KOPT-K1 (cell line): ENCODE measurements at regions not wholly inside any gene's neighbourhood (a gene's known extent, or its start where the extent isn't known, plus 50 kb on each side); places are given as distances from the start of the nearest gene placed in this dataset.

ENCODE experiments used
- H3K27ac ChIP-seq: fragments of 200-600 bp; sonication (generic); 2 replicates; pipeline ENCODE4 v1.5.1; 2016; ENCODE audit warnings: antibody characterized with exemption, mild to moderate bottlenecking, low read depth, low read length; ENCODE audit not compliant: poor library complexity, severe bottlenecking
- H3K36me3 ChIP-seq: fragments of 200-600 bp; sonication (generic); 2 replicates; pipeline ENCODE4 v1.5.1; 2017; ENCODE audit warnings: antibody characterized with exemption, mild to moderate bottlenecking, low read length, moderate library complexity; ENCODE audit not compliant: insufficient read depth
- H3K9me3 ChIP-seq: fragments of 200-600 bp; sonication (generic); 2 replicates; pipeline ENCODE4 v1.5.1; 2017; ENCODE audit warnings: antibody characterized with exemption, low read length, mild to moderate bottlenecking; ENCODE audit not compliant: insufficient read depth, poor library complexity, severe bottlenecking

GRCh38 chr3:72247645-72248388, 462.9 kb upstream of the PROK2 start:
- Histone ChIP-seq H3K9me3 (no peaks in the 10 kb centered on the region), H3K36me3 (no peaks in the 10 kb centered on the region), H3K27ac (no peak overlapping the region)

GRCh38 chr3:72247126-72247525, 462.2 kb upstream of the PROK2 start:
- no peak overlapping the region for H3K27ac ChIP-seq
- H3K36me3 ChIP-seq: no peaks in the 10 kb centered on the region

GRCh38 chr3:72246685-72247084, 461.7 kb upstream of the PROK2 start:
- Histone ChIP-seq H3K9me3 (no peaks in the 10 kb centered on the region), H3K36me3 (no peaks in the 10 kb centered on the region)

More at GRCh38 chr3:72247126-72247525, 462.2 kb upstream of the PROK2 start:
- no peaks in the 10 kb centered on the region for H3K9me3 ChIP-seq

DNA sequence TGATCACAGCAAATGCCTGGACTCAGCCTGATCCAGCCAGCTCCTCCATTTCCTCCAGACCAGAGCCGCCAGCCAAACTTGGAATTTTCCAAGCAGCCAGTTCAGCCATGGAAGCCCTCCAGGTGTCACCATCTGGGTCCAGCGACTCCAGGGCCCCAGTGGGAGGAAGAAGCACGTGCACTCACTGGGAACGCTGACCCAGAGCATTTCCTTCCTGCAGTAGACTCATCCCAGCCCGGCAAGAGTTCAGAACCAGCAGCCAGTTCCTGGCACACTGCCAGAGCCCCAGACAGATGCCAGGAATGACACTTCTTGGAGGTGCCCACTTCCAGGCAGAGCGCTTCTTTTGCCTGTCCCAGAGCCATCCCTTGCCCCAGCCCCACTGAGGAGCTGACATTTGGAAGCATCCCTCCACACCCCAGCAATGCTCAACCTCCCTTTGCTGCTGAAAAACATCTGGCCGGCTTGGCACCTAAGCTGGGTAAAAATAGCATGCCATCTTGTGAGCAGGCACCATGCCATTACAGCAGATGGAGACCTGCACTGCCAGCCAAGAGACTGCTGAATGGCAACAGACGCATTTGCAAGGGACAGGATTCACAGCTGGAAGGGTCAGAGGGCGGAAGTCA, 460.3 kb upstream of the PROK2 start:
- Histone ChIP-seq H3K27ac (no peak overlapping the region), H3K36me3 (no peaks in the 10 kb centered on the region), H3K9me3 (no peaks in the 10 kb centered on the region)

More at GRCh38 chr3:72246685-72247084, 461.7 kb upstream of the PROK2 start:
- H3K27ac ChIP-seq: no peak overlapping the region

DNA sequence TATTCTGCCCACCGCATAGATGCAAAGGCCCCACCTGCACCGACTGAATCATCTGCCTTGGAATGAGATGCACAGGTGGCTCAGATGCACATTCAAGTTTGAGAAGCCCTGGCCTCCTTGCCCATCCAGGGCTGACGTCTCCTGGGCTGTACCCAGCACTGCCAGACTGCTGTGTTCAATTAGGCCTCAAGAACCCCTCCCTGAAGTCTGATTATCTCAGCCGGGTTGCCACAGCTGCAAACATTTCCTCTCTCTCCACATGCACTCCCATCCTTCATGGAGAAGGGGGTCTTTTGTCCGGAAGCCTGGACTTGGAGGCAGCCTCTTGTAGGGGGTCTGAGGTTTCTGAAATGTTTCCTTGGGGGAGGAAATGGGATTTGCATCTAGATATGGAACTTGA, 459.4 kb upstream of the PROK2 start:
- H3K27ac ChIP-seq: no peak overlapping the region
- no peaks in the 10 kb centered on the region for H3K9me3 ChIP-seq
- no peaks in the 10 kb centered on the region for H3K36me3 ChIP-seq

GRCh38 chr3:72242326-72242725, 457.4 kb upstream of the PROK2 start:
- H3K36me3 ChIP-seq: no peaks in the 10 kb centered on the region
- H3K9me3 ChIP-seq: no peaks in the 10 kb centered on the region
- no peak overlapping the region for H3K27ac ChIP-seq

DNA sequence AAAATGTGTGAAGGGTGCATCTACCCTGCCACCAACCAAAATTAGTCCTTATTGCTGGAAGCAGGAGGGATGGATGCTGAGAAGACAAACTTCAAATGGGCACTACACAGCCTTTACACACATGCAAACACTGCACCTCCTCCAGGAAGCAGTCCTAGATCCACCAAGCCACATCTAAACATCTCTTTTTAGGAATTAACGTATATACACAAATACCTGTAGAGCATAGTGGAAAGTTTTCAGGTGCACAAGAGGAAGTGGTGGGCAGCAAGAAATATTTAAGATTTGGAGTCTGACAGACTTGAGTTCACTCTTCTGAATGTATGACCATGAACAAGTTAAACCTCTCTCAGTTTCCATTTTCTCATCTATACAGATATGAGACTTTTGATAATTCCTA, 456.6 kb upstream of the PROK2 start:
- Histone ChIP-seq H3K27ac (no peak overlapping the region), H3K36me3 (no peaks in the 10 kb centered on the region), H3K9me3 (no peaks in the 10 kb centered on the region)

- no peaks in the 10 kb centered on the region for H3K36me3 ChIP-seq
- H3K27ac ChIP-seq: no peak overlapping the region
- no peaks in the 10 kb centered on the region for H3K9me3 ChIP-seq
Measured at GRCh38 chr3:72240531-72240930, 455.6 kb upstream of the PROK2 start.

GRCh38 chr3:72238801-72239200, 453.9 kb upstream of the PROK2 start:
- Histone ChIP-seq H3K27ac (no peak overlapping the region), H3K9me3 (no peaks in the 10 kb centered on the region), H3K36me3 (no peaks in the 10 kb centered on the region)

- H3K9me3 ChIP-seq: no peaks in the 10 kb centered on the region
Measured at GRCh38 chr3:72238010-72238691, 453.2 kb upstream of the PROK2 start.

DNA sequence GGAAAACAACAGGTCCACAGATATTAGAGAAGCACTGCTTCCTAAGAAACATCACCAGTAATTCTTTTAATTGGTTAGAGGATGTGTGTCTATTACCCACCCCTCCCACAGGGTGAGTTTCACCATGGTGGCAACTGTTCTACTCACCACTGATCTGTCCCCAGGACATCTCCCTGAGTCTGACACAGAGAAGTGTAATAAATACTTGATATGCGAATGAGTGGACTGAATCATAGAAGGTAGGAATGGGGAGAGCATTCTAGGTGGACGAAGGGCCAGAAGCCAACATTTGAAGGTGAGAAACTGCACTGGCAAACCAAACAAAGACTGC, 452.7 kb upstream of the PROK2 start:
- Histone ChIP-seq H3K36me3 (no peaks in the 10 kb centered on the region), H3K27ac (no peak overlapping the region), H3K9me3 (no peaks in the 10 kb centered on the region)

More at GRCh38 chr3:72238010-72238691, 453.2 kb upstream of the PROK2 start:
- H3K36me3 ChIP-seq: no peaks in the 10 kb centered on the region
- H3K27ac ChIP-seq: no peak overlapping the region

- Histone ChIP-seq H3K27ac (no peak overlapping the region), H3K9me3 (no peaks in the 10 kb centered on the region), H3K36me3 (no peaks in the 10 kb centered on the region)
Measured at GRCh38 chr3:72234391-72234790, 449.4 kb upstream of the PROK2 start.

DNA sequence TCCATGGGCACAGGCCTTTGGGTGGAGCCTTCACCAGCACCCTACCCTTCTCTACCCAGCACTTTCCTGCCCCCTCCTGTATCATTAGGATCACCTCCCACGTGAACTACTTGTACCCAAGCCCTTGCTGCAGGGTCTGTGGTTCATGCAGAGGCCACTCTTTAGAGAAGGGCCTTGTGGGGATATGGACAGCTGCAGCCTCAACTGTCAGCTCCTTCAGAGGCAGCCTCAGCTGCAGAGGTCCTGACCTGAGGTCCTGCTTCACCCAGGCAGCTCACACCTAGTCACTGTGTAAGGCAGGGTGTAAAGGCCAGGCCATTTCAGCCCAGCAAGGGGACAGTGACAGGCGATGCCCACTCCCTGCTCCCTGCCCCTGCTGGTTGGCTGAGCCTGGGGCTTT, 448.6 kb upstream of the PROK2 start:
- Histone ChIP-seq H3K36me3 (no peaks in the 10 kb centered on the region), H3K9me3 (no peaks in the 10 kb centered on the region), H3K27ac (no peak overlapping the region)

DNA sequence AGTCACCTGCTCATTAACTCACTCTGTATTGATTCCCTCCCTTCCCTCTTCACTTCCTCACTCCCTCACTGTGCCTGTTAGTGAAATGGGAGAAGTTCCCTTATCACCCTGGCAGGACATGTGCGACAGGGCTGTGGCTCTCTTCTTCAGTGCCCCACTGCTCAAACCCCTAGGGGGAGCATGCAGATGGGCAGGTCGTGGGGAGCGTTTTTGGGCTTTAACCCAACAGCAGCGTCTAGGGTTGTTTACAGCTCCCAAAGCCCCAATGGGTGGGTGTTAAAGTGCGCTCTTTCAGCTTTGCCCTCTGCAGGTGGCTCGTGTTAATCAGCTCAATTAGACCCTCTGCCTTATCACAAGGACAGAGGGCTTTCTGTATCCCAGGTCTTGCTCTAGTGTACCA, 447.8 kb upstream of the PROK2 start:
- Histone ChIP-seq H3K9me3 (no peaks in the 10 kb centered on the region), H3K27ac (no peak overlapping the region), H3K36me3 (no peaks in the 10 kb centered on the region)

DNA sequence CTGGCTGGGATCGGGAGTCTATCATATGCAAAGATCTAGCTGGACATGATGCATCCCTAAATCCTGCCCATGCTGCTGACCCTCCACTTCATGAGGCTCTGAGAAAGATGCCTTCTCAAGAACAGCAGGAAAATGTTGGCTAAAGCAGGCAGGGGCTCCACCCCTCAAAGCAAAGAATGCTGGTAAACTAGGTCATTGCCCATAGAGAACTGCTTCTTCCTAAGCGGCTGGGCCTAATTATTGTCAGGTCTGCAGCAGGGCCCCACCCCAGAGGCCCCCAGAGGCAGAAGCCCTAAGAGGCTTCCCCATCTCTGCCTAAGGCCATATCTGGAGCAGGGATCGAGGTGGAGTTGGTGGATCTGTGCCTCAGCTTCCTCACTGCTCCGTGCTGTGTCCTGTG, 447.4 kb upstream of the PROK2 start:
- Histone ChIP-seq H3K9me3 (no peaks in the 10 kb centered on the region), H3K27ac (no peak overlapping the region), H3K36me3 (no peaks in the 10 kb centered on the region)
